Large intestine (tissue), 3 donors: ENCODE measurements at regions not wholly inside any gene's neighbourhood (a gene's known extent, or its start where the extent isn't known, plus 50 kb on each side); places are given as distances from the start of the nearest gene placed in this dataset.

Source experiments
- DNase-seq, 2 donors: peaks; one replicate each; pipeline versions ENCODE4 v3.0.0 to v3.0.0-alpha.2; 2013
- H3K27ac ChIP-seq: one replicate; pipeline ENCODE4 v1.5.1; 2013; ENCODE audit warnings: low read length
- H3K27me3 ChIP-seq: 2 replicates; pipeline ENCODE4 v1.6.1; 2013; ENCODE audit warnings: low read length; ENCODE audit not compliant: control insufficient read depth, insufficient read depth
- H3K36me3 ChIP-seq: 2 replicates; pipeline ENCODE4 v1.6.1; 2013; ENCODE audit warnings: low read length; ENCODE audit not compliant: control insufficient read depth, insufficient read depth
- H3K4me1 ChIP-seq: one replicate; pipeline ENCODE4 v1.6.1; 2013; ENCODE audit warnings: low read length; ENCODE audit not compliant: control insufficient read depth, insufficient read depth
- H3K4me3 ChIP-seq: one replicate; pipeline ENCODE4 v1.5.1; 2013; ENCODE audit warnings: low read length
- H3K9me3 ChIP-seq: one replicate; pipeline ENCODE4 v1.6.1; 2013; ENCODE audit warnings: mild to moderate bottlenecking, low read depth, low read length, moderate library complexity; ENCODE audit not compliant: control insufficient read depth
- WGBS: methylation state at CpG from one replicate; pipeline ENCODE4 v1.1.5; 2013; ENCODE audit warnings: low lambda C conversion rate; ENCODE audit not compliant: insufficient coverage; 5-methylcytosine and 5-hydroxymethylcytosine counted together

DNA sequence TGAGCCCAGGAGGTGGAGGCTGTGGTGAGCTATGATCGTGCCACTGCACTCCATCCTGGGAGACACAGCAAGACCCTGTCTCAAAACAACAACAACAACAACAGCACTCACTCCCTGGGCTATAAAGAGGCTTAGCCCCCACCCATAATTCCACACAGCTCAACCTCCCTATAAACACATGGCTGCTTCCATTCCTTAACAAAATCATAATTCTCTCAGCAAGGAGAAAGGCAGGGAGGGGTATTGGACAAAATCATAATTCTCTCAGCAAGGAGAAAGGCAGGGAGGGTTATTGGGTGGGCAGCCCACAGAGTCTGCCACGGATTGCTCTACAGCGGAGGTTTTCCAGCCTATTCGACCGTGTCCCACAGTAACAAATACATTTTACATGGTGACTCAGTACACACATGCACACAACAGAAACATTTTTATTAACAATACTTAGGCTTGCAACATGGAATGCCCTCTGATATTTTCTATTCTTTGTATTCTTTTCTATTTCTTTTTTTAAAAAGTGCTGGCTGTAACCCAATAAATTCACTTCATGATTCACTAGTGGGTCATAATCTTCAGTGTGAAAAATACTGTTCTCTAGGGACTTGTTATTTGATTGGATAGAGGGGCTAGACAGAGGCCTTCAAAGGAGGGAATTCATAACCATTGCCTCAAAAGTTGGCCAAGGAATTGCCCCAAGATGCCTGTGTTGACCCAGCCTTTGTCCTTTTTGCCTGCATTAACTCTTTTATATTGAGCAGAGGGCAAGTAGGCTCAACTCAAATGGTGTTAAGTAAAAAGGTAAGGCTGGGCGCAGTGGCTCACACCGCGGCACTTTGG lies 50.6 kb upstream of the ZMYND8 start:
- Histone ChIP-seq H3K9me3 (no peaks in the 10 kb centered on the region), H3K4me1 (no peaks in the 10 kb centered on the region), H3K4me3 (no peak overlapping the region), H3K27me3 (no peaks in the 10 kb centered on the region), H3K36me3 (no peaks in the 10 kb centered on the region), H3K27ac (no peak overlapping the region)
- 100% methylated on average over 1 of the region's 8 CpGs for WGBS
- no peak for DNase-seq

- no peak for DNase-seq
Observed at GRCh38 chr20:47411161-47411560, 54.7 kb upstream of the ZMYND8 start.

DNA sequence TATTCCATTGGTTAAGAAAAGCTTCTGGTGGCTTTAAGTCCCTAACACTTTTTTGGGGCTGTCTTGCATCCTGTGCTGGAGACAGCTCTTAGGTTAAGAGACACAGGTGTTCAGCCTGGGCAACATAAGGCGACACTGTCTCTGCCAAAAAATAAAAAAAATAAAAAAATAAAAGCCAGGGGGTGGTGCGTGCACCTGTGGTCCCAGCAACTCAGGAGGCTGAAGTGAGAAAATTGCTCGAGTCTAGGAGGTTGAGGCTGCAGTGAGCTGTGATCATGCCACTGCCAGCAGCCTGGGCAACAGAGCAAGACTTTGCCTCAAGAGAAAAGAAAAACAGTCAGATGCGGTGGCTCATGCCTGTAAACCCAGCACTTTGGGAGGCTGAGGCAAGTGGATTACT lies 55.6 kb upstream of the ZMYND8 start:
- no CpG with 5 or more reads among the region's 4 CpGs for WGBS
- Histone ChIP-seq H3K9me3 (no peaks in the 10 kb centered on the region), H3K36me3 (no peaks in the 10 kb centered on the region), H3K4me3 (no peak overlapping the region), H3K27ac (no peak overlapping the region), H3K4me1 (no peaks in the 10 kb centered on the region), H3K27me3 (no peaks in the 10 kb centered on the region)
- no peak for DNase-seq

More at GRCh38 chr20:47411161-47411560, 54.7 kb upstream of the ZMYND8 start:
- no peak overlapping the region for H3K4me3 ChIP-seq
- no peaks in the 10 kb centered on the region for H3K27me3 ChIP-seq
- 63% methylated on average over 2 of the region's 5 CpGs for WGBS
- H3K36me3 ChIP-seq, result no peaks in the 10 kb centered on the region
- no peak overlapping the region for H3K27ac ChIP-seq
- H3K4me1 ChIP-seq, result no peaks in the 10 kb centered on the region
- H3K9me3 ChIP-seq, result no peaks in the 10 kb centered on the region

DNA sequence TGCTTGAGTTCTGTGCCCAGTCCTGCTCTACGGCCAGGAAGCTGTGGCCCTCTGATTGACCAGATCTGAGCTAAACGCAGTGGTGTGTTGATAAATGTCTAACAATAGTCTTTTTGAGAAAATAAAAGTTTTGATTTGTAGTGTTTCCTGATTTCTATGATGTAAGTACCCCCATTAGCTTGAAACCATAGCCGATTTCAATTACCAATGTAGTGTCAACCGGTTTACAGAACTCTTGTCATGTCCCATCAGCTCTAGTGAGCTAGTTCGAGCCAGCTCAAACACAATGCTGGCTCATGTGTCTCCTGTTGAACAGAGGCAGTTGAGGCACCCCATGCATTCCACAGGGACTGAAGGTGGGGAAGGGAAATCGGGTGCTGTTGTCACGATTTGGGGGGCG lies 56.7 kb upstream of the ZMYND8 start:
- Histone ChIP-seq H3K4me3 (no peak overlapping the region), H3K36me3 (no peaks in the 10 kb centered on the region), H3K9me3 (no peaks in the 10 kb centered on the region), H3K4me1 (no peaks in the 10 kb centered on the region), H3K27ac (no peak overlapping the region), H3K27me3 (no peaks in the 10 kb centered on the region)
- 100% methylated on average over 2 of the region's 8 CpGs for WGBS
- DNase-seq, result no peak

DNA sequence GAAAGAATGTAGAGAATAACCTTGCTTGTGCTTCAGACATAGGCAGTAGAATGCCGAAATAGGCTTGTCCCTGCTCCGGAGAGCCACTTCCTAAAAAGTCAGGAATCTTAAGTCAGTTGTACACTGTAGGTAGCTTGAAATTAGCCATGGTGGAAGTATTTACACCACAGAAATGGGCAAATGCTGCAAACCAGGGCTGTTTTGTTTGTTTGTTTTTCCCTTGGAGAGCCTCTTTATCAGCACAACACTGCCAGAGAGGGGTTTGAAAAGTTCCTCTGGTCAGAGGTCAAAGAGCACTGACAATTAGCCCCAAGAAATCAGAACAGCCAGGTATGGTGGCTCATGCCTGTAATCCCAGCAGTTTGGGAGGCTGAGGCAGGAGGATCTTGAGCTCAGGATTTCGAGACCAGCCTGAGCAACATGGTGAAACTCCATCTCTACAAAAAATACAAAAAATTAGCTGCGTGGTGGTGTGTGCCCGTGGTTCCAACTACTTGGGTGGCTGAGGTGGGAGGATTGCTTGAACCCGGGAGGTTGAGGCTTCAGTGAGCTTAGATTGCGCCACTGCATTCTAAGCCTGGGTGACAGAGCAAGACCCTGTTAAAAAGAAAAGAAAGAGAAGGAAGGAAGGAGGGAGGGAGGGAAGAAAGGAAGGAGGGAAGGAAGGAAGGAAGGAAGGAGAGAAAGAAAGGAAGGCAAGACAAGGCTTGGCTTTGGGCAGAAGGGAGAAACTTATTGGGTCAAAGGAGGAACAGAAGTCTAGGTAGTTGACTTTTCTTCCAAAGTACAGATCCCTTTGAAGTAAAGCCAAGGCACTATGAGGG lies 61.0 kb upstream of the ZMYND8 start:
- Histone ChIP-seq H3K27me3 (no peaks in the 10 kb centered on the region), H3K4me1 (no peaks in the 10 kb centered on the region), H3K4me3 (no peak overlapping the region), H3K9me3 (no peaks in the 10 kb centered on the region), H3K36me3 (no peaks in the 10 kb centered on the region), H3K27ac (no peak overlapping the region)
- DNase-seq, result no peak
- 100% methylated on average over 1 of the region's 7 CpGs for WGBS

DNA sequence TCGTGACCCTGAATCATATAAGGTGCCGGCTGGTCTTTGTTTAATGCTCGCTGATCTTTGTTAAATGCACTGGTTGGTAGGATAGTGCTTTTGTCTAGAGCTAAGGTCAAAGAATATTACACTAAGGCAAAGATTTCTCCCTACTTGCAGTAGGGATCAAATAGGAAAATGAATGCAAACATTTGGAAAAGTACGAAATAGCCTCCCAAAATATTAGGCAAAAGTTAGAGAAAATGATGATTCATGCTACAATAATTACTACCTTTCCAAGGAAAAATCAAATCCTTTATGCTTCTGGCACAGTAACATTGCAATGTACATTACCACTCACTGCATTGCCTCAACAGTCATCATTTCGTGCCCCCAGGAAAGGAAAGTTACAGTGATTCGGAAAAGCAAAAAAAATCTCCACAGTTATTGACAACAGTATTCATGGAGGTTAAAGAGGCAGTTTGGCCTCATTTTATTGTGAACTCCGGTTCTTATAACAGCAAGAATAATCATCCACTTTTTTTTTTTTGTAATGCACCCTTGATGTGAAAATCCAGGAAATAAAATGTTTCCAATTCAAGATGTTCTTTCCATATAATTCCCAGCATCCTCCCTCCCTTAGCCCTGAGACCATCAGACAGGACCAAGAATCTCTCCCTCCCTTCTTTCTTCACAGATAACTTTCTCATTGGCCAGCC lies 61.7 kb upstream of the ZMYND8 start:
- Histone ChIP-seq H3K9me3 (no peaks in the 10 kb centered on the region), H3K4me1 (no peaks in the 10 kb centered on the region), H3K4me3 (no peak overlapping the region), H3K27me3 (no peaks in the 10 kb centered on the region), H3K36me3 (no peaks in the 10 kb centered on the region), H3K27ac (no peak overlapping the region)
- 50% methylated on average over 2 of the region's 7 CpGs for WGBS
- DNase-seq, result no peak

- no peak for DNase-seq
- Histone ChIP-seq H3K9me3 (no peaks in the 10 kb centered on the region), H3K4me1 (no peaks in the 10 kb centered on the region), H3K4me3 (no peak overlapping the region), H3K27ac (no peak overlapping the region), H3K27me3 (no peaks in the 10 kb centered on the region), H3K36me3 (no peaks in the 10 kb centered on the region)
- WGBS, result no CpG with 5 or more reads among the region's 7 CpGs
Observed at GRCh38 chr20:47419953-47420514, 63.5 kb upstream of the ZMYND8 start.

DNA sequence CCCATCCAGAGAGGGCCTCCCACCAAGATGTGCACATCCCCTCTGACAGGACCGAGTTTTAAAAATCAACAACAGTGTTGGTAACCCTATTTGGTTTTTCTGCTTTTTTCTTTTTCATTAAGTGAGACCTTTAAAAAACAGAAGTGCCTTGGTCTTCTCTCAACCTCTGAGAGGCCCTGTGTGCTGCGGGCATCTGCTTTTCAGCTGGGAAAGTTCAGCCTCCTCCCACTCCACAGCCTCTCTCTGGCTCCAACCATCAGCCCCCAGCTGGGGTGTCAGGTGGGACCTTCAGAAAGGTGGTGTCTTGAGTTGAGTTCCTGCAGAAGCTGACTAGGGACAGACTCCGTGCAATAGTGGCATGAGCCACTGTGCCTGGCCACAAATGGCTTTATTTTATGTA lies 64.6 kb upstream of the ZMYND8 start:
- DNase-seq, result no peak
- Histone ChIP-seq H3K27me3 (no peaks in the 10 kb centered on the region), H3K4me3 (no peak overlapping the region), H3K4me1 (no peaks in the 10 kb centered on the region), H3K9me3 (no peaks in the 10 kb centered on the region), H3K27ac (no peak overlapping the region), H3K36me3 (no peaks in the 10 kb centered on the region)
- WGBS, result 80% methylated on average over 1 of the region's 3 CpGs

- H3K36me3 ChIP-seq, result no peaks in the 10 kb centered on the region
- WGBS, result 100% methylated on average over 1 of the region's 5 CpGs
- no peak for DNase-seq
- no peaks in the 10 kb centered on the region for H3K27me3 ChIP-seq
- no peaks in the 10 kb centered on the region for H3K4me1 ChIP-seq
- H3K9me3 ChIP-seq, result peaks cover 6% of the 10 kb centered on the region
- H3K4me3 ChIP-seq, result no peak overlapping the region
- no peak overlapping the region for H3K27ac ChIP-seq
Observed at GRCh38 chr20:47423586-47423985, 67.1 kb upstream of the ZMYND8 start.

GRCh38 chr20:47427067-47427466 lies 70.6 kb upstream of the ZMYND8 start:
- Histone ChIP-seq H3K36me3 (no peaks in the 10 kb centered on the region), H3K4me1 (no peaks in the 10 kb centered on the region), H3K9me3 (peaks cover 6% of the 10 kb centered on the region), H3K27ac (no peak overlapping the region), H3K4me3 (no peak overlapping the region), H3K27me3 (no peaks in the 10 kb centered on the region)
- WGBS, result no CpG with 5 or more reads among the region's 2 CpGs
- DNase-seq, result no peak
